Smooth muscle cell (in vitro differentiated cells): ENCODE measurements at regions not wholly inside any gene's neighbourhood (a gene's known extent, or its start where the extent isn't known, plus 50 kb on each side); places are given as distances from the start of the nearest gene placed in this dataset.

Source experiments
- DNase-seq: peaks from one replicate; lab custom pipeline; 2025; ENCODE audit not compliant: unreplicated experiment; lab: John Stamatoyannopoulos, UW
- H2AFZ ChIP-seq: fragments of 200-600 bp; sonication (generic); 2 replicates; pipeline ENCODE4 v1.6.0; 2016; ENCODE audit warnings: antibody characterized with exemption, low read depth, mild to moderate bottlenecking
- H3F3A ChIP-seq: fragments of 200-600 bp; sonication (generic); 2 replicates; pipeline ENCODE4 v1.6.0; 2017; ENCODE audit warnings: antibody characterized with exemption, low read depth
- H3K27ac ChIP-seq: fragments of 200-600 bp; sonication (generic); 2 replicates; pipeline ENCODE4 v1.5.1; 2016; ENCODE audit warnings: low read depth, mild to moderate bottlenecking
- H3K27me3 ChIP-seq: fragments of 200-600 bp; sonication (generic); 2 replicates; pipeline ENCODE4 v1.6.1; 2016; ENCODE audit warnings: low read depth, mild to moderate bottlenecking
- H3K36me3 ChIP-seq: fragments of 200-600 bp; sonication (generic); 2 replicates; pipeline ENCODE4 v1.5.1; 2016; ENCODE audit warnings: low read depth
- H3K4me1 ChIP-seq: fragments of 200-600 bp; sonication (generic); 2 replicates; pipeline ENCODE4 v1.5.1; 2016; ENCODE audit warnings: low read depth
- H3K4me2 ChIP-seq: fragments of 200-600 bp; sonication (generic); 2 replicates; pipeline ENCODE4 v1.6.0; 2016; ENCODE audit warnings: mild to moderate bottlenecking
- H3K4me3 ChIP-seq: fragments of 200-600 bp; sonication (generic); 2 replicates; pipeline ENCODE4 v1.5.1; 2016; ENCODE audit warnings: mild to moderate bottlenecking
- H3K79me2 ChIP-seq: fragments of 200-600 bp; sonication (generic); 2 replicates; pipeline ENCODE4 v1.6.0; 2016; ENCODE audit warnings: low read depth, mild to moderate bottlenecking
- H3K9ac ChIP-seq: fragments of 200-600 bp; sonication (generic); 2 replicates; pipeline ENCODE4 v1.6.0; 2016; ENCODE audit warnings: low read depth
- H3K9me3 ChIP-seq: fragments of 200-600 bp; sonication (generic); replicated peaks from 2 replicates; pipeline ENCODE4 v1.5.1; 2016; ENCODE audit warnings: low read depth
- H4K20me1 ChIP-seq: fragments of 200-600 bp; sonication (generic); 2 replicates; pipeline ENCODE4 v1.6.0; 2016; ENCODE audit warnings: low read depth
- WGBS: methylation state at CpG from one replicate; pipeline ENCODE4 v1.1.7; 2016; ENCODE audit warnings: low lambda C conversion rate; 5-methylcytosine and 5-hydroxymethylcytosine counted together
- TF ChIP-seq, protein P1 (sequence below): fragments of 200-600 bp; sonication (generic); IDR thresholded peaks from 2 replicates; pipeline ENCODE4 v1.5.1; 2017; ENCODE audit warnings: borderline replicate concordance, mild to moderate bottlenecking, antibody characterized with exemption; ENCODE audit not compliant: insufficient read depth, poor library complexity, severe bottlenecking

DNA sequence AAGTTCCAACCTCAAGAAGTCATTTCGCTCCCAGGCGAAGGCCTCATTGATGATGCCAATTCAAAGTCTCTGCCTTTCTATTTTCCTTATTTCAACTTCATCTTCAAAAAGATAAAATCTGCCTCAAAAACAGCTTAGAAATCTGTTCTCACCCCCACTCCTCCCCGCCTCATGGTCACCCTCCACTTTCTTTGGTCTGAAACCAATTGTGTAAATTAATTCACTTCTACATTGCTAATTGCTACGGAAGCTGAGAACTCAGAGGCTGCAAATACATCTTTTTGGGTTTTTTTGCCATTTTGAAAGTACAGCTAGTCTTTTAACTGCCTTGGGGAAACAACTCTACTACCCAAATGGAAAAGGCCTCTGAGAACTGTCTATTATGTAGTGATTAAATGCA, 350.0 kb upstream of the SLC24A2 start:
- H3K9ac ChIP-seq = no peak overlapping the region
- WGBS = 91% methylated on average over 4 of the region's 4 CpGs
- H4K20me1 ChIP-seq = no peaks in the 10 kb centered on the region
- no peaks in the 10 kb centered on the region for H3F3A ChIP-seq
- H3K4me2 ChIP-seq = no peak overlapping the region
- H2AFZ ChIP-seq = no peak overlapping the region
- H3K4me3 ChIP-seq = no peak overlapping the region
- H3K36me3 ChIP-seq = no peaks in the 10 kb centered on the region
- H3K79me2 ChIP-seq = no peaks in the 10 kb centered on the region
- no peak for DNase-seq
- peaks cover 1% of the 10 kb centered on the region for H3K4me1 ChIP-seq
- TF ChIP-seq, protein P1, sequence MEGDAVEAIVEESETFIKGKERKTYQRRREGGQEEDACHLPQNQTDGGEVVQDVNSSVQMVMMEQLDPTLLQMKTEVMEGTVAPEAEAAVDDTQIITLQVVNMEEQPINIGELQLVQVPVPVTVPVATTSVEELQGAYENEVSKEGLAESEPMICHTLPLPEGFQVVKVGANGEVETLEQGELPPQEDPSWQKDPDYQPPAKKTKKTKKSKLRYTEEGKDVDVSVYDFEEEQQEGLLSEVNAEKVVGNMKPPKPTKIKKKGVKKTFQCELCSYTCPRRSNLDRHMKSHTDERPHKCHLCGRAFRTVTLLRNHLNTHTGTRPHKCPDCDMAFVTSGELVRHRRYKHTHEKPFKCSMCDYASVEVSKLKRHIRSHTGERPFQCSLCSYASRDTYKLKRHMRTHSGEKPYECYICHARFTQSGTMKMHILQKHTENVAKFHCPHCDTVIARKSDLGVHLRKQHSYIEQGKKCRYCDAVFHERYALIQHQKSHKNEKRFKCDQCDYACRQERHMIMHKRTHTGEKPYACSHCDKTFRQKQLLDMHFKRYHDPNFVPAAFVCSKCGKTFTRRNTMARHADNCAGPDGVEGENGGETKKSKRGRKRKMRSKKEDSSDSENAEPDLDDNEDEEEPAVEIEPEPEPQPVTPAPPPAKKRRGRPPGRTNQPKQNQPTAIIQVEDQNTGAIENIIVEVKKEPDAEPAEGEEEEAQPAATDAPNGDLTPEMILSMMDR = no peak
- no peak overlapping the region for H3K27ac ChIP-seq
- no peaks in the 10 kb centered on the region for H3K9me3 ChIP-seq
- no peaks in the 10 kb centered on the region for H3K27me3 ChIP-seq

DNA sequence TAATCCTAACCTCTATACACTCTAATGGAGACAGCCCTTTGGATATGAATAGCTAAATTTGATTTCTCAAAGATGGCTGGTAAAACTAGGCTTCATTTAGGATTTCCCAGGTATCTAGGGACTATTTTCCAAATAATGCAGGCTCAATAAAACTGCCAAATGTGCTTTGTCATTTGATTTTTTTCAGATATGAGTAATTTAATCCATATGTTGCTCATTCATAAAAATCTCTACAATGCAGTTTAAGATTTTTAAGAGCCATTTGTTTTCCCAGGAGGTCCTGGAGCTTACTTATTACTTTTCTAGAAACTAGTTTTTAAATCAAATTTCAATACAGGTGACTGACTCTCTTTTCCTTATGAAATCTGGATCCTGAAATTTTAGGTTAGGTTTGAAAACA, 349.3 kb upstream of the SLC24A2 start:
- Histone ChIP-seq H3K9me3 (no peaks in the 10 kb centered on the region), H3K4me2 (no peak overlapping the region), H3K4me1 (no peaks in the 10 kb centered on the region), H3K9ac (no peak overlapping the region), H2AFZ (no peak overlapping the region), H4K20me1 (no peaks in the 10 kb centered on the region), H3K4me3 (no peak overlapping the region), H3K36me3 (no peaks in the 10 kb centered on the region), H3K79me2 (no peaks in the 10 kb centered on the region), H3K27ac (no peak overlapping the region), H3F3A (no peaks in the 10 kb centered on the region), H3K27me3 (no peaks in the 10 kb centered on the region)
- DNase-seq = no peak
- TF ChIP-seq, protein P1 = no peak

DNA sequence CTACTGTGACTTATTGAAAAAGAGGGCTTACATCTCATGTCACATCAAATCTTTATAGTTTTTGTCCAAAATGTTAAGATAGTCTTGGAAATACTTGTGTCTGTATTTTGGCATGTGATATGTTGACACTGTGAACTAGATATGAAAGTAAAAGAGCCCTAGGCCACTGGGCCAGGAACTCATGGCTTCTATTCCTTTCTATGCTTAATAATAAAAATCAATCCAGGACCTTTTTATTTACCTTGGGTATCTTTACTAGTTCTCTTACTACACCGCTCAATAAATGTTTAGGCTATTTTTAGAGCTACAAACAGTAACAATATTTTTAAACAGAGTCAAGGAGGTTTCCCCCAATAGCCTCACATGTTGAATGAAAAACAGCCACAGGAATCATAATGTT, 348.6 kb upstream of the SLC24A2 start:
- no peak overlapping the region for H3K4me2 ChIP-seq
- H2AFZ ChIP-seq = no peak overlapping the region
- no peaks in the 10 kb centered on the region for H3F3A ChIP-seq
- H3K9ac ChIP-seq = no peak overlapping the region
- TF ChIP-seq, protein P1 = no peak
- no peaks in the 10 kb centered on the region for H4K20me1 ChIP-seq
- H3K27ac ChIP-seq = no peak overlapping the region
- H3K36me3 ChIP-seq = no peaks in the 10 kb centered on the region
- 89% methylated on average over 1 of the region's 1 CpG for WGBS
- H3K4me3 ChIP-seq = no peak overlapping the region
- H3K79me2 ChIP-seq = no peaks in the 10 kb centered on the region
- no peak for DNase-seq
- no peaks in the 10 kb centered on the region for H3K27me3 ChIP-seq
- no peaks in the 10 kb centered on the region for H3K9me3 ChIP-seq
- H3K4me1 ChIP-seq = no peaks in the 10 kb centered on the region

- Histone ChIP-seq H3K9me3 (no peaks in the 10 kb centered on the region), H3K4me2 (no peak overlapping the region), H3K4me3 (no peak overlapping the region), H2AFZ (no peak overlapping the region), H3K4me1 (no peaks in the 10 kb centered on the region), H3K27ac (no peak overlapping the region), H4K20me1 (no peaks in the 10 kb centered on the region), H3F3A (no peaks in the 10 kb centered on the region), H3K27me3 (no peaks in the 10 kb centered on the region), H3K36me3 (no peaks in the 10 kb centered on the region), H3K9ac (no peak overlapping the region), H3K79me2 (no peaks in the 10 kb centered on the region)
- TF ChIP-seq, protein P1 = no peak
- 45% methylated on average over 7 of the region's 7 CpGs for WGBS
- no peak for DNase-seq
Observed at GRCh38 chr9:20135119-20135697, 346.4 kb upstream of the SLC24A2 start.
